HEK293 (cell line): ENCODE measurements at regions not wholly inside any gene's neighbourhood (a gene's known extent, or its start where the extent isn't known, plus 50 kb on each side); places are given as distances from the start of the nearest gene placed in this dataset.

Source experiments
- CTCF ChIA-PET: fragments of 350-600 bp; formaldehyde crosslinking; extraction: SDS; loops from one replicate; lab custom pipeline; 2021; ENCODE audit warnings: antibody characterized with exemption; lab: Yijun Ruan, JAX
- POLR2A ChIA-PET: fragments of 300-600 bp; formaldehyde crosslinking; extraction: SDS; loops from one replicate; lab custom pipeline; 2020; ENCODE audit warnings: antibody characterized with exemption, inconsistent platforms; lab: Yijun Ruan, JAX
- H3K27ac ChIP-seq: fragments of 200-500 bp; sonication (Bioruptor generic); 2 replicates; pipeline ENCODE4 v1.5.1; 2014; ENCODE audit warnings: low read depth, low read length, control low read depth, inconsistent platforms; ENCODE audit errors: extremely low read depth
- H3K36me3 ChIP-seq, 2 experiments: fragments of 200-500 bp in 1 of 2; sonication (Bioruptor generic) in 1 of 2; 1 replicate in 1 of 2; 2 replicates in 1 of 2; pipeline ENCODE4 v1.5.1; 2014 to 2017; ENCODE audit warnings: inconsistent platforms in 2 of 2, low read length in 2 of 2; ENCODE audit not compliant: control insufficient read depth in 2 of 2, insufficient read depth in 1 of 2
- H3K4me1 ChIP-seq: fragments of 200-500 bp; sonication (Bioruptor generic); 2 replicates; pipeline ENCODE4 v1.5.1; 2014; ENCODE audit warnings: mild to moderate bottlenecking, low read length, inconsistent platforms; ENCODE audit not compliant: control insufficient read depth, insufficient read depth
- H3K4me3 ChIP-seq: 2 replicates; pipeline ENCODE4 v1.5.1; 2011; ENCODE audit warnings: low read depth, mild to moderate bottlenecking, control low read depth, low read length, moderate library complexity
- H3K9me3 ChIP-seq: fragments of 200-500 bp; sonication (Bioruptor generic); 2 replicates; pipeline ENCODE4 v1.5.1; 2014; ENCODE audit warnings: low read depth, low read length, inconsistent platforms; ENCODE audit not compliant: control insufficient read depth, insufficient read depth
- FEZF1 ChIP-seq: fragments of 450-650 bp; formaldehyde crosslinking; IDR thresholded peaks from 2 replicates; pipeline ENCODE4 v1.5.1; 2016; ENCODE audit warnings: missing biosample characterization, missing genetic modification characterization
- GFI1B ChIP-seq: fragments of 450-650 bp; formaldehyde crosslinking; IDR thresholded peaks from 2 replicates; pipeline ENCODE4 v1.5.1; 2016; ENCODE audit warnings: missing biosample characterization, missing genetic modification characterization
- KLF10 ChIP-seq: fragments of 450-650 bp; IDR thresholded peaks from 2 replicates; pipeline ENCODE4 v1.5.1; 2018; ENCODE audit warnings: missing biosample characterization, mild to moderate bottlenecking, missing genetic modification characterization
- OSR2 ChIP-seq: fragments of 450-650 bp; formaldehyde crosslinking; IDR thresholded peaks from 2 replicates; pipeline ENCODE4 v1.5.1; 2016; ENCODE audit warnings: missing biosample characterization, missing genetic modification characterization
- WT1 ChIP-seq: fragments of 450-650 bp; formaldehyde crosslinking; IDR thresholded peaks from 2 replicates; pipeline ENCODE4 v1.5.1; 2016; ENCODE audit warnings: missing biosample characterization, missing genetic modification characterization
- ZBTB1 ChIP-seq: fragments of 450-650 bp; formaldehyde crosslinking; IDR thresholded peaks from 2 replicates; pipeline ENCODE4 v1.5.1; 2016; ENCODE audit warnings: missing biosample characterization, missing genetic modification characterization
- ZBTB6 ChIP-seq: fragments of 450-650 bp; formaldehyde crosslinking; IDR thresholded peaks from 2 replicates; pipeline ENCODE4 v1.5.1; 2017; ENCODE audit warnings: missing biosample characterization, missing genetic modification characterization
- ZFP37 ChIP-seq: fragments of 450-650 bp; formaldehyde crosslinking; IDR thresholded peaks from 2 replicates; pipeline ENCODE4 v1.5.1; 2016; ENCODE audit warnings: missing biosample characterization, missing genetic modification characterization
- ZFP69B ChIP-seq: fragments of 450-650 bp; formaldehyde crosslinking; IDR thresholded peaks from 2 replicates; pipeline ENCODE4 v1.5.1; 2016; ENCODE audit warnings: missing biosample characterization, missing genetic modification characterization
- ZNF10 ChIP-seq: fragments of 450-650 bp; formaldehyde crosslinking; IDR thresholded peaks from 2 replicates; pipeline ENCODE4 v1.5.1; 2017; ENCODE audit warnings: missing biosample characterization, missing genetic modification characterization
- ZNF114 ChIP-seq: fragments of 450-650 bp; formaldehyde crosslinking; IDR thresholded peaks from 2 replicates; pipeline ENCODE4 v1.5.0; 2017; ENCODE audit warnings: missing biosample characterization, missing genetic modification characterization
- ZNF146 ChIP-seq: fragments of 450-650 bp; formaldehyde crosslinking; IDR thresholded peaks from 2 replicates; pipeline ENCODE4 v1.5.1; 2016; ENCODE audit warnings: missing biosample characterization, missing genetic modification characterization
- ZNF404 ChIP-seq: fragments of 450-650 bp; formaldehyde crosslinking; IDR thresholded peaks from 2 replicates; pipeline ENCODE4 v1.5.1; 2017; ENCODE audit warnings: missing biosample characterization, missing genetic modification characterization
- ZNF518A ChIP-seq: fragments of 450-650 bp; formaldehyde crosslinking; conservative IDR thresholded peaks from 2 replicates; pipeline ENCODE4 v1.5.1; 2016; ENCODE audit warnings: low read depth, missing biosample characterization, missing genetic modification characterization
- ZNF596 ChIP-seq: fragments of 450-650 bp; IDR thresholded peaks from 2 replicates; pipeline ENCODE4 v1.5.0; 2018; ENCODE audit warnings: missing biosample characterization, mild to moderate bottlenecking, missing genetic modification characterization, moderate library complexity
- ZNF610 ChIP-seq: fragments of 450-650 bp; formaldehyde crosslinking; IDR thresholded peaks from 2 replicates; pipeline ENCODE4 v1.5.1; 2016; ENCODE audit warnings: missing biosample characterization, missing genetic modification characterization, borderline replicate concordance
- ZSCAN18 ChIP-seq: fragments of 450-650 bp; formaldehyde crosslinking; IDR thresholded peaks from 2 replicates; pipeline ENCODE4 v1.5.1; 2016; ENCODE audit warnings: missing biosample characterization, missing genetic modification characterization
- TF ChIP-seq, protein P1 (sequence below): fragments of 450-650 bp; formaldehyde crosslinking; IDR thresholded peaks from 2 replicates; pipeline ENCODE4 v1.5.1; 2016; ENCODE audit warnings: missing biosample characterization, missing genetic modification characterization
- TF ChIP-seq, protein P2 (sequence below): fragments of 450-650 bp; formaldehyde crosslinking; IDR thresholded peaks from 2 replicates; pipeline ENCODE4 v1.5.1; 2016; ENCODE audit warnings: missing biosample characterization, missing genetic modification characterization

- TF ChIP-seq ZNF518A (tag by site-specific recombination) = no peak
- TF ChIP-seq, all 188 proteins: peak for 0
These were observed 71.0 kb upstream of the SIRPA start (continued) for GRCh38 chr20:1824181-1824580.

DNA sequence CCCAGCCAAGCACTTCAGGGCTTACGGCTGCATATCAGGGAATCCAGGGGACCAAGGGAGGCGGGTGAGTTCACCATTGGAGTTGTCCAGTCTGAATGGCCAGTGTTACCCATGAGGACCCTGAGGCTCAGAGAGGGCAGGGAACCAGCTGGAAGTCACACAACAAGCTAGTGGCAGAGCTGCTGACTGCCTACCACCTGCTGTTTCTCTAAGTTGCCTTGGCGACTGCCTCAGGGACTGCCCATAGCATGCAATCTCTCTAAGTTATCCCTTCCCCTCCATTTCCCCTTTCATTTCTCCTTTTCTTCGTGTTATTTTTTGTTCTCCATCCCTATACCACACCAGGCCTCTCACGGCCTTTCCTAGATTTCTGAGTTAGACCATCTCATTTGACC is 71.8 kb upstream of the SIRPA start:
- TF ChIP-seq FEZF1 (tag by site-specific recombination) (no peak), ZNF610 (tag by site-specific recombination) (no peak), KLF10 (tag by site-specific recombination) (no peak), ZFP37 (no peak), ZBTB1 (no peak), WT1 (tag by site-specific recombination) (no peak), ZBTB6 (tag by site-specific recombination) (no peak), OSR2 (tag by site-specific recombination) (no peak), ZNF404 (tag by site-specific recombination) (no peak), ZNF596 (tag by site-specific recombination) (no peak), ZSCAN18 (tag by site-specific recombination) (no peak), ZFP69B (tag by site-specific recombination) (no peak), ZNF146 (tag by site-specific recombination) (no peak), GFI1B (tag by site-specific recombination) (no peak), ZNF10 (tag by site-specific recombination) (no peak), ZNF114 (tag by site-specific recombination) (no peak)
- TF ChIP-seq, protein P1, sequence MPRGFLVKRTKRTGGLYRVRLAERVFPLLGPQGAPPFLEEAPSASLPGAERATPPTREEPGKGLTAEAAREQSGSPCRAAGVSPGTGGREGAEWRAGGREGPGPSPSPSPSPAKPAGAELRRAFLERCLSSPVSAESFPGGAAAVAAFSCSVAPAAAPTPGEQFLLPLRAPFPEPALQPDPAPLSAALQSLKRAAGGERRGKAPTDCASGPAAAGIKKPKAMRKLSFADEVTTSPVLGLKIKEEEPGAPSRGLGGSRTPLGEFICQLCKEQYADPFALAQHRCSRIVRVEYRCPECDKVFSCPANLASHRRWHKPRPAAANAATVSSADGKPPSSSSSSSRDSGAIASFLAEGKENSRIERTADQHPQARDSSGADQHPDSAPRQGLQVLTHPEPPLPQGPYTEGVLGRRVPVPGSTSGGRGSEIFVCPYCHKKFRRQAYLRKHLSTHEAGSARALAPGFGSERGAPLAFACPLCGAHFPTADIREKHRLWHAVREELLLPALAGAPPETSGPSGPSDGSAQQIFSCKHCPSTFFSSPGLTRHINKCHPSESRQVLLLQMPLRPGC (tag by site-specific recombination) = no peak
- TF ChIP-seq, protein P2, sequence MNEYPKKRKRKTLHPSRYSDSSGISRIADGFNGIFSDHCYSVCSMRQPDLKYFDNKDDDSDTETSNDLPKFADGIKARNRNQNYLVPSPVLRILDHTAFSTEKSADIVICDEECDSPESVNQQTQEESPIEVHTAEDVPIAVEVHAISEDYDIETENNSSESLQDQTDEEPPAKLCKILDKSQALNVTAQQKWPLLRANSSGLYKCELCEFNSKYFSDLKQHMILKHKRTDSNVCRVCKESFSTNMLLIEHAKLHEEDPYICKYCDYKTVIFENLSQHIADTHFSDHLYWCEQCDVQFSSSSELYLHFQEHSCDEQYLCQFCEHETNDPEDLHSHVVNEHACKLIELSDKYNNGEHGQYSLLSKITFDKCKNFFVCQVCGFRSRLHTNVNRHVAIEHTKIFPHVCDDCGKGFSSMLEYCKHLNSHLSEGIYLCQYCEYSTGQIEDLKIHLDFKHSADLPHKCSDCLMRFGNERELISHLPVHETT (tag by site-specific recombination) = no peak
- H3K4me1 ChIP-seq = no peaks in the 10 kb centered on the region
- H3K27ac ChIP-seq = no peak overlapping the region
- H3K36me3 ChIP-seq = no peaks in the 10 kb centered on the region
- H3K4me3 ChIP-seq = no peak overlapping the region
- no peaks in the 10 kb centered on the region for H3K9me3 ChIP-seq
- ChIA-PET CTCF (no interaction called here), POLR2A (no interaction called here)
